ENCODE measurements at regions not wholly inside any gene's neighbourhood (a gene's known extent, or its start where the extent isn't known, plus 50 kb on each side); places are given as distances from the start of the nearest gene placed in this dataset.

DNA sequence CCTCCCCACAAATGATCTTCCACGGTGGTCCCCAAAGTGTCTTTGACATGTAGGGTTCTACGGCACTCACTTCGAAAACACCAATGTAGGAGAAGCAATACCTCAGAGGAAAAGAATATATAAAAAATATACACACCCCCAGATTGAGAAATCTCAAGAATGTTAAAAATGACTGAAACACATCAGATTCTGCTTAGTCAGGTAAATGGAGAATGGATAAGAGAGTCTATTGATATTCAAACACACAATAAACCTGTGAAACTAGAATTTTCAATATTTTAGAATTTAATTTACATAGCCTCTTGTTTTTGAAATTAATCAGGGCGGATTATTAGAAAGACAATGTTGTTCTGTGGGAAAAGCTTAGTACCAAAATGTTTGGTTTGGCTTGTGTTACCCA lies 712.4 kb downstream of the GATA3 start:
- no peak overlapping the region for H2BK15ac ChIP-seq (ENCODE audit: low read depth, low read length)
- H3K23ac ChIP-seq (ENCODE audit: low read depth, low read length): no peak overlapping the region
- no peak overlapping the region for H3K56ac ChIP-seq (ENCODE audit: extremely low read depth, insufficient read depth, low read length)
- no peak overlapping the region for H3K18ac ChIP-seq (ENCODE audit: low read depth, low read length)
- no peak for TF ChIP-seq NFE2L2 (IDR thresholded peaks at IDR 0.05; ENCODE audit: low read depth, low read length)
- TF ChIP-seq CHD1 (IDR thresholded peaks at IDR 0.05; ENCODE audit: low read depth, low read length): no peak
- TF ChIP-seq MXI1 (IDR thresholded peaks at IDR 0.05; ENCODE audit: borderline replicate concordance, low read depth, low read length): no peak
- no peak for TF ChIP-seq SMC3 (IDR thresholded peaks at IDR 0.05; ENCODE audit: low read depth, low read length)
- peak; percentile 42; the same call in 1 of the 2 replicates for TF ChIP-seq MAFK (IDR thresholded peaks at IDR 0.05; ENCODE audit: low read depth, low read length)
- no peak for TF ChIP-seq USF2 (IDR thresholded peaks at IDR 0.05; ENCODE audit: low read depth, low read length)
- no peak overlapping the region for H2AFZ ChIP-seq (replicated peaks; ENCODE audit: low read length, poor library complexity)
- no peaks in the 10 kb centered on the region; the same call in 1 of the 2 replicates for H3K9me3 ChIP-seq (ENCODE audit: control insufficient read depth, insufficient read depth, low read length)
- no peaks in the 10 kb centered on the region for H4K20me1 ChIP-seq (ENCODE audit: insufficient read depth, low read length)
- no CpG with 5 or more reads among the region's 4 CpGs for WGBS, 2 experiments (ENCODE audit: extremely low coverage in 2 of 2, insufficient read length in 1 of 2)
- H3K4ac ChIP-seq (ENCODE audit: low read depth, low read length): no peak overlapping the region
- H3K36me3 ChIP-seq (ENCODE audit: control insufficient read depth, insufficient read depth, low read length): no peaks in the 10 kb centered on the region
- dilution Hi-C loops (cut with HindIII; ENCODE audit: low sequenced_read_pairs, unreplicated experiment) (no loop called here), intact Hi-C loops (cut with micrococcal nuclease) (no loop called here), in situ Hi-C loops (cut with MboI; ENCODE audit: low sequenced_read_pairs) (no loop called here)
- no peak for DNase-seq
- no peaks in the 10 kb centered on the region for H3K9me1 ChIP-seq (ENCODE audit: insufficient read depth, low read length)
- no peak overlapping the region for H3K9ac ChIP-seq (ENCODE audit: low read depth, low read length)
- H4K8ac ChIP-seq (ENCODE audit: low read depth in 2 of 2, low read length in 2 of 2): no peak overlapping the region
- no peak overlapping the region for H2AK5ac ChIP-seq (ENCODE audit: low read depth, low read length)
- no peak overlapping the region for H3K27ac ChIP-seq (ENCODE audit: insufficient read depth, low read length)
- no peak overlapping the region for H3K4me3 ChIP-seq (ENCODE audit: insufficient read depth, low read depth, low read length)
- ChIA-PET CTCF (interaction anchor here (0.6 kb wide), 1 partner anchor 162 kb away, joined by 3 read pairs; no protein-coding TSS in a partner anchor), POLR2A (ENCODE audit: unreplicated experiment) (no interaction called here)
- no peak overlapping the region for H4K91ac ChIP-seq (ENCODE audit: insufficient read depth, low read depth, low read length)
- no peak overlapping the region for H2BK5ac ChIP-seq (ENCODE audit: low read depth, low read length, poor library complexity, severe bottlenecking)
- H3K14ac ChIP-seq (replicated peaks; ENCODE audit: low read depth, low read length): no peak overlapping the region
- no peaks in the 10 kb centered on the region for H3K27me3 ChIP-seq (ENCODE audit: control insufficient read depth, insufficient read depth, low read length)
- no peak for ATAC-seq (ENCODE audit: low read depth)
- no peak overlapping the region for H4K5ac ChIP-seq (ENCODE audit: low read depth, low read length)
- no peak overlapping the region for H3K4me2 ChIP-seq (ENCODE audit: low read depth, low read length)
- H2BK120ac ChIP-seq (ENCODE audit: low read depth, low read length): no peak overlapping the region
- H3K4me1 ChIP-seq (ENCODE audit: control insufficient read depth, insufficient read depth, low read length): no peaks in the 10 kb centered on the region
- no peaks in the 10 kb centered on the region for H3K79me1 ChIP-seq (ENCODE audit: low read depth in 1 of 2, low read length in 2 of 2)
- no TSS peak for BruUV-seq (replicated peaks)
- H2AK9ac ChIP-seq (replicated peaks; ENCODE audit: low read depth, low read length, poor library complexity): no peak overlapping the region
- no peak overlapping the region for H2BK20ac ChIP-seq (ENCODE audit: low read depth, low read length)

Measured in IMR-90 (cell line).